ENCODE measurements at regions not wholly inside any gene's neighbourhood (a gene's known extent, or its start where the extent isn't known, plus 50 kb on each side); places are given as distances from the start of the nearest gene placed in this dataset.
"Not testable (repeated sequence)": the region's sequence is repeated elsewhere in the genome, so short reads cannot be mapped to it uniquely, and the experiment has no call there.

DNA sequence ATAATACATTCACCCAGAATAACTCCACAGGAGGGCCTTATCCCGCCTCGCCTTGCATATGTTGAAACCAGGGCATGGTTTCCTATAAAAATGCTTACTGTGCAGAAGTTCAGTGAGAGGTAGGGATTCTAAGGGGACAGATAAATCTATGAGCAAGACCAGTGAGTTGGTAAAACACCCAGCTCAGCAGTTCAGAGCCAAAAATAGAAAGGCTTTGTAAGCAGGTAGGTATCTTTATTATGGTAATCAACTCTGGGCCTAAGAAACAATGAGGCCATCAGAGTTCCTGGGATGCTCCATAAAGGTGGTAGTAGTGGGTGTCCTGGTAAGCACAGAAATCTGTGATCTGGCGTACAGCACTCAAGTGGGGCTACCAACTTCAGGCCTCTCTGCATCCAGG is 549.4 kb upstream of the CDH5 start:
- H3K36me3 Mint-ChIP-seq (ENCODE audit: low read depth): no peaks in the 10 kb centered on the region
- no peaks in the 10 kb centered on the region for H3K9me3 Mint-ChIP-seq
- no peak for DNase-seq
- peaks cover 18% of the 10 kb centered on the region for H3K27me3 Mint-ChIP-seq (ENCODE audit: insufficient read depth)
- TF ChIP-seq, protein P1, sequence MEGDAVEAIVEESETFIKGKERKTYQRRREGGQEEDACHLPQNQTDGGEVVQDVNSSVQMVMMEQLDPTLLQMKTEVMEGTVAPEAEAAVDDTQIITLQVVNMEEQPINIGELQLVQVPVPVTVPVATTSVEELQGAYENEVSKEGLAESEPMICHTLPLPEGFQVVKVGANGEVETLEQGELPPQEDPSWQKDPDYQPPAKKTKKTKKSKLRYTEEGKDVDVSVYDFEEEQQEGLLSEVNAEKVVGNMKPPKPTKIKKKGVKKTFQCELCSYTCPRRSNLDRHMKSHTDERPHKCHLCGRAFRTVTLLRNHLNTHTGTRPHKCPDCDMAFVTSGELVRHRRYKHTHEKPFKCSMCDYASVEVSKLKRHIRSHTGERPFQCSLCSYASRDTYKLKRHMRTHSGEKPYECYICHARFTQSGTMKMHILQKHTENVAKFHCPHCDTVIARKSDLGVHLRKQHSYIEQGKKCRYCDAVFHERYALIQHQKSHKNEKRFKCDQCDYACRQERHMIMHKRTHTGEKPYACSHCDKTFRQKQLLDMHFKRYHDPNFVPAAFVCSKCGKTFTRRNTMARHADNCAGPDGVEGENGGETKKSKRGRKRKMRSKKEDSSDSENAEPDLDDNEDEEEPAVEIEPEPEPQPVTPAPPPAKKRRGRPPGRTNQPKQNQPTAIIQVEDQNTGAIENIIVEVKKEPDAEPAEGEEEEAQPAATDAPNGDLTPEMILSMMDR (IDR thresholded peaks at IDR 0.05): no peak
- H3K27ac Mint-ChIP-seq: no peak overlapping the region
- H3K4me1 Mint-ChIP-seq (ENCODE audit: low read depth): no peaks in the 10 kb centered on the region
- no peak overlapping the region for H3K4me3 Mint-ChIP-seq

DNA sequence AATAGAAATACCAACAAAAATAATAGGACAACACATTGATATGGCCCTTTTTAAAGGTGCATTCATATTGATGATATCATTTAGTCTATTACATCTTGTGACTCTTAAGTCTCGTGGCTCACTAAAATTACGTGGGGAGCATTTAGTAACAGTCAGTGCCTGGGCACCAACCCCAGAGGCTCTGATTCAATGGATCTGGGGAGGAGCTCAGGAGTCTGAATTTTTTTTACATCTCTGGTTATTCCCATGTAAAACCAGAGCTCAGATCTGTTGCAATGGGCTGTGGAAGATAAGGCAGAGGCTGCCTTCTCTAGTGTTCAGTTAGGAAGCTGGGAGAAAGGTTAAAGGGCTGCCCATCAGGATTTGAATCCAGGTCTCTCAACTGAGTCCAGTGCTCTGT is 549.9 kb upstream of the CDH5 start:
- TF ChIP-seq, protein P1 (IDR thresholded peaks at IDR 0.05): no peak
- no peak for DNase-seq
- Mint-ChIP-seq H3K27ac (no peak overlapping the region), H3K4me1 (ENCODE audit: low read depth) (no peaks in the 10 kb centered on the region), H3K4me3 (no peak overlapping the region), H3K27me3 (ENCODE audit: insufficient read depth) (peaks cover 17% of the 10 kb centered on the region), H3K9me3 (no peaks in the 10 kb centered on the region), H3K36me3 (ENCODE audit: low read depth) (no peaks in the 10 kb centered on the region)

DNA sequence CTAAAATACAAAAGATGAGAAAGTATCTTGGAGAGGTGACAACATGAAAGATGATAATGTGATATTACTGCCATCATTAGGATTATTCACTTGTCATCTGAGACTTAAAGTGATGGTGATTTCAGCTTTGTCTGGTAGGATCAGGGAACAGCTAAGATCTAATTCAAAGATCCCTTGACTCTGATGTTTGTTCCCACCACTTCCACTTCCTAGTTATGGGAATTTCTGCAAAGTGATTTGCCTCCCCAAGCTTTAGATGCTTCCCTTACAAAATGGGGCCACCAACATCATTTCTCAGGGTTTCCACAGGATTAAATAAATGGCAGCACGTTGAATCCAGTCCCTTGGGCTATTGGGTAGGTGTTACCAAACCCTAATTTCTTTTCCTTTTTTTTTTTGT is 550.8 kb upstream of the CDH5 start:
- no peak overlapping the region for H3K4me3 Mint-ChIP-seq

DNA sequence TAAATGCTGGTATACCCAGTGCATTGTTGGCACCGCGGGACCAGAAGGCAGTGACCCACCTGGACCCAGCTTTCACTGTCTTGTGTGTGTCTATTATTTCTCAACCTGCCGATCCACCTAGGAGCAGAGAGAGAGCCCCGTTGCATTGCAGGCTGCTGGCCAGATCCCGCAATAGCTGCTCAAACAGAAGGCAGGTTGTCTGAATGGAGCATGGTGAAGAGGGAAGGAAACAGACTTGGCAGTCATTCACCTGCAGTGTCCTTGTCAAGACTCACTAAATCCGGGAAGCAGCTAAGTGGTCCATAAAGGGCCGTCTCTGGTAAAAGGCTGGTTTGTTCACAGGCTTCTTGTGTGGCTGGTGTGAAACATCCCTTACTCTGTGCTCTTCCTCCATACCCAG is 552.6 kb upstream of the CDH5 start:
- H3K27me3 Mint-ChIP-seq (ENCODE audit: insufficient read depth): peaks cover 24% of the 10 kb centered on the region
- H3K36me3 Mint-ChIP-seq (ENCODE audit: low read depth); DNase-seq; H3K27ac Mint-ChIP-seq; H3K9me3 Mint-ChIP-seq; H3K4me3 Mint-ChIP-seq; H3K4me1 Mint-ChIP-seq (ENCODE audit: low read depth): not testable (repeated sequence)

More for the DNA sequence above, 550.8 kb upstream of the CDH5 start:
- H3K27me3 Mint-ChIP-seq (ENCODE audit: insufficient read depth): peaks cover 22% of the 10 kb centered on the region
- DNase-seq: no peak
- no peaks in the 10 kb centered on the region for H3K4me1 Mint-ChIP-seq (ENCODE audit: low read depth)
- H3K27ac Mint-ChIP-seq: no peak overlapping the region
- TF ChIP-seq, protein P1 (IDR thresholded peaks at IDR 0.05): no peak
- H3K36me3 Mint-ChIP-seq (ENCODE audit: low read depth): no peaks in the 10 kb centered on the region
- no peaks in the 10 kb centered on the region for H3K9me3 Mint-ChIP-seq

DNA sequence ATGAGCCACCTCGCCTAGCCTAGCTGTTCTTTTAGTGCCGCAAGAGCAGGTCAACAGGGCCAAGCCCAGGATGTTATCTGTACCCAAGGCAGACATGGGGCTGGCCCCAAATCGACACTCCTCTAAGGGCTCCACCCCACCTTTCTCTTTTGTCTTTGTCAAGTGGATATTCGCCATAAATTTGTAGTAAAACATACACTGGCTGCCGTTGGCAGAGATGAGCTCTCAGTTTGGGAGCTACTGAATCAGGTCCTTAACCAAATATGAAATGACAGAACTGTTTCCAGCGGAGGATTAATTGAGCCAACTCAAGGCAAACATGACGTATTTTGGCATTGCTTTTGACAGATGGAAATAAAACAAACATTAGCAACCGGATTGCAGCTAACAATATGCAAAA is 556.9 kb upstream of the CDH5 start:
- Mint-ChIP-seq H3K27me3 (ENCODE audit: insufficient read depth) (peaks cover 13% of the 10 kb centered on the region), H3K4me1 (ENCODE audit: low read depth) (no peaks in the 10 kb centered on the region), H3K27ac (no peak overlapping the region), H3K9me3 (no peaks in the 10 kb centered on the region), H3K36me3 (ENCODE audit: low read depth) (no peaks in the 10 kb centered on the region), H3K4me3 (no peak overlapping the region)
- DNase-seq: no peak
- TF ChIP-seq, protein P1 (IDR thresholded peaks at IDR 0.05): no peak

DNA sequence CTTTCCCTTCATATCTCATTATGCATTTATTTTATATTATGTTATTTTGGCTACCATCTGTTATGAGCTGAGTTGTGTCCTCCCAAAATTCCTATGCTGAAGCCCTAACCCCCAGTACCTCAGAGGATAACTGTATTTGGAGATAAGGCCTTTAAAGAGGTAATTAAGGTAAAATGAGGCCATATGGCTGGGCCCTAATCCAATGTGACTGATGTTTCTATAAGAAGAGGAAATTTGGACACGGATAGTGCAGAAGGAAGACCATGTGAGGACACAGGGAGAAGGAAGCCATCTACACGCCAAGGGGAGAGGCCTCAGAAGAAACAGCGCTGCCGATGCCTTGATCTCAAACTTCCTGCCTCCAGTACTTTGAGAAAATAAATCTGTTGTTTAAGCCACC is 557.7 kb upstream of the CDH5 start:
- Mint-ChIP-seq H3K36me3 (ENCODE audit: low read depth) (no peaks in the 10 kb centered on the region), H3K9me3 (no peaks in the 10 kb centered on the region), H3K4me3 (no peak overlapping the region), H3K27ac (no peak overlapping the region), H3K4me1 (ENCODE audit: low read depth) (no peaks in the 10 kb centered on the region), H3K27me3 (ENCODE audit: insufficient read depth) (peaks cover 13% of the 10 kb centered on the region)
- no peak for DNase-seq
- TF ChIP-seq, protein P1 (IDR thresholded peaks at IDR 0.05): no peak
